Activated CD4-positive, alpha-beta memory T cell treated with anti-CD3 and anti-CD28 coated beads for 36 hours (primary cell): ENCODE measurements at regions not wholly inside any gene's neighbourhood (a gene's known extent, or its start where the extent isn't known, plus 50 kb on each side); places are given as distances from the start of the nearest gene placed in this dataset.

Experiments
- CTCF ChIA-PET: fragments of 350-600 bp; sonication (Branson Sonifier 250); formaldehyde crosslinking; loops from one replicate; lab custom pipeline; 2021; ENCODE audit warnings: antibody characterized with exemption, inconsistent platforms; lab: Charles Lee
- POLR2A ChIA-PET: fragments of 350-600 bp; sonication (Branson Sonifier 250); formaldehyde crosslinking; loops from one replicate; lab custom pipeline; 2021; ENCODE audit warnings: antibody characterized with exemption; lab: Charles Lee
- DNase-seq: peaks from one replicate; pipeline ENCODE4 v3.0.0-alpha.2; 2020
- H3K27ac Mint-ChIP-seq: one replicate; pipeline ENCODE4 v1.8.0; 2021; ENCODE audit warnings: mixed read lengths
- H3K27me3 Mint-ChIP-seq: one replicate; pipeline ENCODE4 v1.8.0; 2021; ENCODE audit warnings: mixed read lengths
- H3K36me3 Mint-ChIP-seq: one replicate; pipeline ENCODE4 v1.8.0; 2021; ENCODE audit warnings: mixed read lengths
- H3K4me1 Mint-ChIP-seq: one replicate; pipeline ENCODE4 v1.8.0; 2021; ENCODE audit warnings: low read depth, mixed read lengths
- H3K4me3 Mint-ChIP-seq: one replicate; pipeline ENCODE4 v1.8.0; 2021; ENCODE audit warnings: mild to moderate bottlenecking, mixed read lengths
- H3K9me3 Mint-ChIP-seq: one replicate; pipeline ENCODE4 v1.8.0; 2021; ENCODE audit warnings: mixed read lengths
- intact Hi-C: fragments of 100-400 bp; cut with micrococcal nuclease; formaldehyde crosslinking; loops from one replicate; pipeline ENCODE4 v1.15.1; 2023

DNA sequence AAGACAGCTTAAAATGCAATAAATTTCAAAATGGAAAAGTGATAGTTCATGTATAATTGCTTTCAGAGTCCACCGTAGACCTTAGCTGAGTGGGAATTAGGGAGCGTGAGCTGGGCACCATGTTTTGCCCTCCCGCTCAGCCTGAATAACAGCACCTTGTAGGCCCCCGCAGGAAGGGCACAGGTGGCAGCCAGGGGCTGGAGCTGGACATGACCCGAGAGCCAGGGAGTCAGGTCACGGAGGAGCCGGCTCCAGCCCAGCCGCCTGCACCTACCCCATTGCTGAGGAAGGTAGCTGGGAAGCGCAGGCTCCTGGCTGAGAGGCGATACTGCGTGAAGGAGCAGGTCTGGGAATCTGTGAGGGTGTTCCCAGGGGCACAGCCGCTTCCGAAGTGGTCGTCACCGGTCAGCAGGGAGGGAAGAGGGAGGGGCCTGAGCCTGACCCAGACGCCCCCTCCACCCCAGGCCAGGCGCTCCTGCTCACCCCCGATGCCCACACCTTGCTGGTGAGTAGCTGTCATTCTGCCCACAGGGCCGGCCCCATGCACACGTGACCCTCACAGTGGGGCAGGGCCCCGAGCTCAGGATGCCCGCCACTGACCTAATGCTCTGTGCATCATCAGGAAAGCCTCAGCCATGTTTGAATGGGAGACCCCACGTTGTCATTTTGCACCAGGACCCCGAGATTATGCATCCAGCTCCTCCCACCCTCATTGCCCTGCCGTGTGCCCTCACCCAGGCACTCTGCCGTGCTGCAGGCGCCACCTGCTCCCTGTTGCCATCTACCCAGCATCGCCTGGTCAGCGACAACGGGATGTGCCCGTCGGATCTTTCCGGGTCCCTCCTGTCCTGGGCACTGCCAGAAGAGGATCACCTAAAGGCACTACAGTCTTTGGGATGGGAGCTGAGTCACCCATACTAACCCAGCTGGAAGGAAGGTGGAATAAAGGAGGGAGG is 129.2 kb upstream of the TCERG1L start:
- H3K27me3 Mint-ChIP-seq, result peaks cover 2% of the 10 kb centered on the region
- DNase-seq, result no peak
- no peaks in the 10 kb centered on the region for H3K36me3 Mint-ChIP-seq
- no peaks in the 10 kb centered on the region for H3K4me1 Mint-ChIP-seq
- ChIA-PET POLR2A (no interaction called here), CTCF (interaction anchor here (0.8 kb wide), 1 partner anchor 14 kb away, joined by 4 read pairs; no protein-coding TSS in a partner anchor)
- no peak overlapping the region for H3K4me3 Mint-ChIP-seq
- no peak overlapping the region for H3K27ac Mint-ChIP-seq
- intact Hi-C loops, result no loop called here
- H3K9me3 Mint-ChIP-seq, result no peaks in the 10 kb centered on the region

DNA sequence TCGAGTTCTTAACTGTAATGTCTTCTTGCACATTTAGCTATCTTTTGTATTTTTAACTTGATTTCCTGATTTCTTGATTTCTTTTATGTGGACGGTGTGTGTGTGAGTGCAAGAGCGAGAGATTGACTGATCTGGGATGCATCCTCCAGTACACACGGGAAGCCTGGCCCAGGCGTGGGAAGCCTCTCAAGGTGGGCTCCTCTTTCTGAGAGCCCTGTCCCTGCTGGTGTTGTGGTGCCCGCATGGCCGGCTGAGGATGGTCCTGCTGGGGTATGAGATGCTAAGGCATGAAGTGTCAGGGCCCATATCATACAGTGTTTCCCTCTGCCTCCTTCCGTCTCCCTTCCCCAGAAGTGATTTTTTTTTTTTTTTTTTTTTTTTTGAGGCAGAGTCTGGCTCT is 130.8 kb upstream of the TCERG1L start:
- DNase-seq, result no peak
- ChIA-PET CTCF (interaction anchor here (1.1 kb wide), 1 partner anchor 12 kb away, joined by 3 read pairs; no protein-coding TSS in a partner anchor), POLR2A (no interaction called here)
- Mint-ChIP-seq H3K27ac (no peak overlapping the region), H3K9me3 (no peaks in the 10 kb centered on the region), H3K4me1 (no peaks in the 10 kb centered on the region), H3K27me3 (peaks cover 4% of the 10 kb centered on the region), H3K4me3 (no peak overlapping the region), H3K36me3 (no peaks in the 10 kb centered on the region)
- intact Hi-C loops, result no loop called here

- Mint-ChIP-seq H3K36me3 (no peaks in the 10 kb centered on the region), H3K9me3 (no peaks in the 10 kb centered on the region), H3K27me3 (peaks cover 4% of the 10 kb centered on the region), H3K4me3 (no peak overlapping the region), H3K27ac (no peak overlapping the region), H3K4me1 (no peaks in the 10 kb centered on the region)
- ChIA-PET POLR2A (no interaction called here), CTCF (interaction anchor here (1.5 kb wide), 1 partner anchor 10 kb away, joined by 3 read pairs; no protein-coding TSS in a partner anchor)
- DNase-seq, result no peak
- intact Hi-C loops, result no loop called here
Measured at GRCh38 chr10:131444286-131444685, 132.8 kb upstream of the TCERG1L start.

DNA sequence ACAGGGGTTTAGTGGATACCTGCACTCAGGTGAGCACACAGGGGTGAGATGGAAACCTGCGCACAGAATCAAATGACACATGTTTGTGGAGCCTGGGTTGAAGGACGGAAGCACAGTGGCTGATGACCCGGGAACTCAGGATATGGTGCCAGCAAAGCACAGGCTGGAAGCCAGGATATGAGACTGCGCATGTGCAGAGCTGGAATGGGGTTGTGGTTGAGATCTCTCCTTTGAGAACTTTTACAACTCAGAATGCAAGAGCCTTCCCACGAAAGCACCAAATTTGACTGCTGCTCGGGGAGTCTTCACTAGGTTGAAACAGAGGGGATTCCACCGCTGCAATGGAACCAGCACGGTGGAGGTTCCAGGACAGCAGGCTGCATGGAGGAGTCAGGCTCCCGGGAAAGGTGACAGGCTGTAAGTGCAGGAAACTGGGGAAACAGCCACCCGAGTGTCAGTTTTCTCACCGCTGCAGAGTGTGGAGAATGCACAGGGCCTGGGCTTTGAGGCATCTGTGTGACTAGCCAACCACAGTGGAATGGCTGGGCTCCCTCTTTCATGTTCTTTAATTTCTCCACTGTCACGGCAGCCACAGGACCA is 133.4 kb upstream of the TCERG1L start:
- intact Hi-C loops, result no loop called here
- Mint-ChIP-seq H3K36me3 (no peaks in the 10 kb centered on the region), H3K27ac (no peak overlapping the region), H3K9me3 (no peaks in the 10 kb centered on the region), H3K27me3 (peaks cover 3% of the 10 kb centered on the region), H3K4me1 (no peaks in the 10 kb centered on the region), H3K4me3 (no peak overlapping the region)
- CTCF ChIA-PET, result interaction anchor here (1.5 kb wide), 1 partner anchor 9 kb away, joined by 3 read pairs; no protein-coding TSS in a partner anchor
- no peak for DNase-seq
- POLR2A ChIA-PET, result no interaction called here

DNA sequence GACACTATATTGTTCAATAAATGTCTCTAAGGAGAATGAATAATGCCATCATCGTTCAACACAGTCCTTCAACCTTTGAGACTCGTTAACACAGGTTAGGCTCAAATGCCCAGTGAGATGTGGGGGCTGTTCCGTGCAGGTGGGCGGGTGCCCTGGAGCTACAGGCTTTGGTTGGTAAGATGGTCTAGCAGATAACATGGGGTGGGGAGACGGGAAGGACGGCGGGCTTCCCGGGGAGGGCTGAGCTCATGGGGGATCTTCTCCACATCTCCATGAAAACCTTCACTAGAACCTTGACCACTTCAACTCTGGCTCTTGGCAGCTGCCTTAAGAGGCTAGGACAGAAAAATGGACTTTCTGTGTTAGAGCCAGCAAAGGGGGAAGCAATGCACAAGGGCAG is 134.1 kb upstream of the TCERG1L start:
- H3K4me3 Mint-ChIP-seq, result no peak overlapping the region
- no peak overlapping the region for H3K27ac Mint-ChIP-seq
- no peak for DNase-seq
- H3K27me3 Mint-ChIP-seq, result peaks cover 2% of the 10 kb centered on the region
- no peaks in the 10 kb centered on the region for H3K9me3 Mint-ChIP-seq
- intact Hi-C loops, result no loop called here
- H3K4me1 Mint-ChIP-seq, result no peaks in the 10 kb centered on the region
- no peaks in the 10 kb centered on the region for H3K36me3 Mint-ChIP-seq
- ChIA-PET CTCF (interaction anchor here (1.5 kb wide), 1 partner anchor 8 kb away, joined by 3 read pairs; no protein-coding TSS in a partner anchor), POLR2A (no interaction called here)

GRCh38 chr10:131446171-131446570 is 134.7 kb upstream of the TCERG1L start:
- intact Hi-C loops, result no loop called here
- Mint-ChIP-seq H3K27ac (no peak overlapping the region), H3K4me1 (no peaks in the 10 kb centered on the region), H3K36me3 (no peaks in the 10 kb centered on the region), H3K9me3 (no peaks in the 10 kb centered on the region), H3K27me3 (peaks cover 2% of the 10 kb centered on the region), H3K4me3 (no peak overlapping the region)
- ChIA-PET CTCF (no interaction called here), POLR2A (no interaction called here)
- no peak for DNase-seq

DNA sequence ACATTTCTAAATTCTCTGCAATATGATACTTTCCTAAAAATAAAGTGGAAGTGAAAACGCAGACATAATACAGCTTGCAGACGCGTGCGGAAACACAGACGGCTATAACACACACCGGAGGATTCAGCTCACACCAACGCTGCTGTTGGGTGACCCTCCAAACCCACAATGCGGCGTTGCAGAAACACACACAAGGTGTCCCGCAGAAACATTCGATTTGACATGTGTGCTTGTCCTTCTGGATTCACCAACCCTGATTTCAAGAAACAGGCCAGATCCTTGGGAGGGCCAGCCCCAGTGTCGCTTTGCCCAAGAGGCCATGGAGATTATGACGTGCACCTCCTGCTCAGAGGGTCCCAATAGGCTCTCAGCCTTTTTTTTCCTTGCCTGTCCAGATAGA is 136.7 kb upstream of the TCERG1L start:
- Mint-ChIP-seq H3K4me3 (no peak overlapping the region), H3K4me1 (peaks cover 6% of the 10 kb centered on the region), H3K9me3 (no peaks in the 10 kb centered on the region), H3K27me3 (peaks cover 12% of the 10 kb centered on the region), H3K36me3 (no peaks in the 10 kb centered on the region), H3K27ac (no peak overlapping the region)
- CTCF ChIA-PET, result no interaction called here
- intact Hi-C loops, result no loop called here
- POLR2A ChIA-PET, result no interaction called here
- no peak for DNase-seq

DNA sequence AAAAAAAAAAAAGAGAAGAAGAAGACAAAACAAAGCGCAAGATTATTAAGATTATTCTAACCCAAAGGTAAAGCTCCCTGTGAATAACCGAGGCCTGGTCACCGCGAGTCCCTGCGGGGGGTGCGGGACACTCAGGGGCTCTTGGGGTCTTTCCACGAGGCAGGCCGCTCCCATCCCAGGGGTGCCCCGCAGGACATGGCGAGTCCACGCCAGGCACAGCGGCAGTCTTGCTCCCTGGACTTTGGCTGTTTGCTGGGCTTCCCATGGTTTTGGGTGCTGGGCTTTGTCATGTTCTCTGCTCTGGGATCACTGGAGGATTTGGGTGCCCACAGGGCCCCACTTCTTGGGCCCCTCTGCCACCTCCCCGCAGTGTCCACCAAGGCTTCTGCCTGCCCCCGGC is 137.4 kb upstream of the TCERG1L start:
- no peak for DNase-seq
- Mint-ChIP-seq H3K4me1 (peaks cover 6% of the 10 kb centered on the region), H3K36me3 (no peaks in the 10 kb centered on the region), H3K4me3 (no peak overlapping the region), H3K27ac (no peak overlapping the region), H3K27me3 (peaks cover 14% of the 10 kb centered on the region), H3K9me3 (no peaks in the 10 kb centered on the region)
- intact Hi-C loops, result no loop called here
- ChIA-PET POLR2A (no interaction called here), CTCF (no interaction called here)

GRCh38 chr10:131450216-131450765 is 138.8 kb upstream of the TCERG1L start:
- Mint-ChIP-seq H3K27me3 (peaks cover 17% of the 10 kb centered on the region), H3K9me3 (no peaks in the 10 kb centered on the region), H3K4me1 (peaks cover 6% of the 10 kb centered on the region), H3K4me3 (no peak overlapping the region), H3K27ac (no peak overlapping the region), H3K36me3 (no peaks in the 10 kb centered on the region)
- intact Hi-C loops, result loop anchor here (5.0 kb wide), 1 partner anchor 337 kb away; no protein-coding TSS in a partner anchor
- no peak for DNase-seq
- CTCF ChIA-PET, result no interaction called here
- POLR2A ChIA-PET, result no interaction called here

DNA sequence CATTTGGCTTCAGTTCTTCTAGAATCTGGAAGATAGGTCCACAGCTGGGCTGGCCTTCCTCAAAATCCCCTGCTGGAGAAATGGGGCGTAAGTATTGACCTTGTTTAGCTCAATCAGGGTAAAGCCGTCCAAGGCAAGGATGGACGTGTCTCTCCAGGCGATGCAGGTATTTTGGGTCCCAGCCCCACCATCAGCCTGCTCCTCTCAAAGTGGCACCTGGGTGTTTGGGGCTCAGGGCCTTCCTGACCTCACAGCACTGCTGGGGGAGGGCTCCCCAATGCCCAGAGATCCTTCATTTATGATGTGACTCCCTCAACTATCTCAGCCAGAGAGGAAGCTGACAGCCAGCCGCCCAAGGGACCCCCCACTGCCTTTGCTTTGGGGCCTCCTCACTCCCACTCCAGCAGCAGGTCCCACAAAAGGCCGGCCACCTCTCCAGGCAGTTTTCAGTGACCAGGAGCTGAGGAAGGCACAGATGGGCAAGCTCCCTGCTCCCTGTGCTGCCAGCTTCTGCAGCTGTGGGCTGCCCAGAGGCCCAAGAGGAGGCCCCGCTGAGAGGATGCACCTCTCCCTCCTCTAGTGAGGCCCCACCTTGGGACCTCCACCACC is 140.0 kb upstream of the TCERG1L start:
- Mint-ChIP-seq H3K36me3 (no peaks in the 10 kb centered on the region), H3K27ac (no peak overlapping the region), H3K4me3 (no peak overlapping the region), H3K4me1 (peaks cover 6% of the 10 kb centered on the region), H3K9me3 (no peaks in the 10 kb centered on the region), H3K27me3 (peaks cover 14% of the 10 kb centered on the region)
- CTCF ChIA-PET, result no interaction called here
- intact Hi-C loops, result loop anchor here (5.0 kb wide), 1 partner anchor 336 kb away; no protein-coding TSS in a partner anchor
- POLR2A ChIA-PET, result no interaction called here
- DNase-seq, result no peak

DNA sequence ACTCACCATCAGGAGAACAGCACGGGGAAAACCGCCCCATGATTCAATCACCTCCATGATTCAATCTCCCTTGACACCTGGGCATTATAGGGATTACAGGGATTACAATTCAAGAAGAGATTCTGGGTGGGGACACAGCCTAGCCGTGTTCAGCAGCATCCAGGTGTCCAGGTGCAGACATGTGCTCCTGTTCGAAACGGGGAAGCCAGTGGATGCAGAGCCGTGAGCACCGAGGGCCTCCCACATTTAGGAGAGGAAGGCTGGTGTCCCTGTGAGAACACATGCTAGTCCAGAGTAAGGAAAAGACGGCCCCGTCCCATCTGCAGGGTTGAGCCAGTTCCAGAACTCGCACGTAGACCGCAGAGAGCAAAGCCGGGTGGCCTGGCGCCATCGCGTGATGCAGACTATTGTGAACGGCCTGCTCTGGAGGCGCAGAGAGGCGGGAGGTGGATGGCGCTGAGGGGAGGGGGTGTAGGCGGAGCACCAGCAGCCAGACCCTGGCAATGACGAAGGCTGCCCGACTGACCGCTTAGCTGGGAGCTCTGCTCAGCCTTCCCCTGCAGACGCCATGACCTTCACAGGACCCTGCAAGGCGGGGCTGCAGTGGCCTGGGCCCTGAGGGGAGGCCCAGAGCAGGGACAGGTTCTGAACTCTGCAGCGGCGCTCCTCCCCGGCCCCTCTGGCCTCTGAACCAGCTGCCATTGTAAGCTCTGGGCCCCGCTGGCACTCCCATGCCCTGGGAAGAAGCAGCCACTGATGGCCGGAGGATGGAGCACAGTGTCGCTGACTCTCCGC is 141.6 kb upstream of the TCERG1L start:
- CTCF ChIA-PET, result interaction anchor here (1.0 to 1.4 kb wide), 2 partner anchors 8 to 422 kb away, joined by 3 read pairs; no protein-coding TSS in a partner anchor
- POLR2A ChIA-PET, result no interaction called here
- intact Hi-C loops, result loop anchor here (5.0 kb wide), 1 partner anchor 334 kb away; no protein-coding TSS in a partner anchor

More for the DNA sequence above, 141.6 kb upstream of the TCERG1L start:
- Mint-ChIP-seq H3K4me1 (peaks cover 6% of the 10 kb centered on the region), H3K27ac (no peak overlapping the region), H3K9me3 (no peaks in the 10 kb centered on the region), H3K4me3 (no peak overlapping the region), H3K36me3 (no peaks in the 10 kb centered on the region), H3K27me3 (peaks cover 14% of the 10 kb centered on the region)
- DNase-seq, result no peak
